ENCODE measurements at regions not wholly inside any gene's neighbourhood (a gene's known extent, or its start where the extent isn't known, plus 50 kb on each side); places are given as distances from the start of the nearest gene placed in this dataset.
"Not testable (repeated sequence)": the region's sequence is repeated elsewhere in the genome, so short reads cannot be mapped to it uniquely, and the experiment has no call there.

- not testable (repeated sequence) for DNase-seq
Measured at GRCh38 chr2:66632882-66633281, 198.0 kb downstream of the MEIS1 start.

GRCh38 chr2:66633631-66634030 is 198.7 kb downstream of the MEIS1 start:
- no peak for DNase-seq

- DNase-seq, result no peak
Measured at GRCh38 chr2:66634784-66635183, 199.9 kb downstream of the MEIS1 start.

- DNase-seq, result no peak
Measured at GRCh38 chr2:66641685-66642084, 206.8 kb downstream of the MEIS1 start.

- not testable (repeated sequence) for DNase-seq
Measured at GRCh38 chr2:66648081-66648480, 213.2 kb downstream of the MEIS1 start.

- DNase-seq, result no peak
Measured at GRCh38 chr2:66649006-66649405, 214.1 kb downstream of the MEIS1 start.

- no peak for DNase-seq
Measured at GRCh38 chr2:66651295-66651694, 216.4 kb downstream of the MEIS1 start.

GRCh38 chr2:66660804-66661203 is 225.9 kb downstream of the MEIS1 start:
- DNase-seq, result no peak

GRCh38 chr2:66661253-66662173 is 226.6 kb downstream of the MEIS1 start:
- no peak for DNase-seq

- DNase-seq, result no peak
Measured at GRCh38 chr2:66665124-66665984, 230.4 kb downstream of the MEIS1 start.

- DNase-seq, result no peak
Measured at GRCh38 chr2:66667301-66667700, 232.4 kb downstream of the MEIS1 start.

- no peak for DNase-seq
Measured at GRCh38 chr2:66673286-66673685, 238.4 kb downstream of the MEIS1 start.

GRCh38 chr2:66674087-66674486 is 239.2 kb downstream of the MEIS1 start:
- DNase-seq, result no peak

- DNase-seq, result no peak
Measured at GRCh38 chr2:66675591-66675990, 240.7 kb downstream of the MEIS1 start.

GRCh38 chr2:66679442-66679841 is 244.5 kb downstream of the MEIS1 start:
- DNase-seq, result no peak

- no peak for DNase-seq
Measured at GRCh38 chr2:66682476-66682875, 247.6 kb downstream of the MEIS1 start.

- no peak for DNase-seq
Measured at GRCh38 chr2:66683064-66683463, 248.1 kb downstream of the MEIS1 start.

- no peak for DNase-seq
Measured at GRCh38 chr2:66683599-66683998, 248.7 kb downstream of the MEIS1 start.

- DNase-seq, result no peak
Measured at GRCh38 chr2:66684289-66684688, 249.4 kb downstream of the MEIS1 start.

- no peak for DNase-seq
Measured at GRCh38 chr2:66686755-66687154, 251.8 kb downstream of the MEIS1 start.

- no peak for DNase-seq
Measured at GRCh38 chr2:66688951-66689350, 254.0 kb downstream of the MEIS1 start.

- no peak for DNase-seq
Measured at GRCh38 chr2:66689456-66690051, 254.6 kb downstream of the MEIS1 start.

Measured in DMS 273 treated with DMSO at 0.1 percent for 48 hours (cell line).